H1 (cell line): ENCODE measurements at regions not wholly inside any gene's neighbourhood (a gene's known extent, or its start where the extent isn't known, plus 50 kb on each side); places are given as distances from the start of the nearest gene placed in this dataset.
A peak's percentile ranks its signal among the peaks of the same experiment; 100 is the strongest.

Source experiments
- CTCF ChIP-seq, 3 experiments: IDR thresholded peaks; 1 replicate in 2 of 3; 2 replicates in 1 of 3; pipeline versions ENCODE4 v1.5.1 to v1.6.1; 2011; ENCODE audit warnings: low read length in 3 of 3, mild to moderate bottlenecking in 3 of 3, inconsistent platforms in 2 of 3, low read depth in 1 of 3, moderate library complexity in 1 of 3; ENCODE audit not compliant: insufficient read depth in 1 of 3; ENCODE audit errors: control extremely low read depth in 1 of 3
- EGR1 ChIP-seq: IDR thresholded peaks from 2 replicates; pipeline ENCODE4 v1.6.1; 2011; ENCODE audit warnings: low read depth, low read length, borderline replicate concordance
- HDAC6 ChIP-seq: IDR thresholded peaks from one replicate; pipeline ENCODE4 v1.7.1; 2012; ENCODE audit warnings: low read depth, mild to moderate bottlenecking, inconsistent platforms, low read length, moderate library complexity
- JUND ChIP-seq: IDR thresholded peaks from 2 replicates; pipeline ENCODE4 v1.6.1; 2011; ENCODE audit warnings: mild to moderate bottlenecking, improper control_type of control experiment, low read length
- RAD21 ChIP-seq, 2 experiments: IDR thresholded peaks in 1 of 2; conservative IDR thresholded peaks in 1 of 2; 2 replicates each; pipeline ENCODE4 v1.6.1; 2011; ENCODE audit warnings: low read depth in 2 of 2, low read length in 2 of 2, improper control_type of control experiment in 1 of 2, inconsistent platforms in 1 of 2, mild to moderate bottlenecking in 1 of 2, moderate library complexity in 1 of 2
- RBBP5 ChIP-seq: IDR thresholded peaks from 2 replicates; pipeline ENCODE4 v1.7.1; 2012; ENCODE audit warnings: low read depth, mild to moderate bottlenecking, inconsistent platforms, low read length, moderate library complexity, borderline replicate concordance
- RXRA ChIP-seq: IDR thresholded peaks from 2 replicates; pipeline ENCODE4 v1.6.1; 2011; ENCODE audit warnings: low read depth, mild to moderate bottlenecking, low read length, moderate library complexity; ENCODE audit not compliant: insufficient read depth
- SIRT6 ChIP-seq: IDR thresholded peaks from one replicate; pipeline ENCODE4 v1.7.1; 2012; ENCODE audit warnings: low read length, inconsistent platforms
- TAF7 ChIP-seq: optimal IDR thresholded peaks from 2 replicates; pipeline ENCODE3; 2011; ENCODE audit warnings: low read depth, mild to moderate bottlenecking, inconsistent platforms, low read length, moderate library complexity, borderline replicate concordance

GRCh38 chr10:9331583-9332008, 1277.1 kb downstream of the GATA3 start (continued):
- TF ChIP-seq RAD21 (IDR thresholded peaks at IDR 0.05 in 1 of 2, conservative IDR thresholded peaks at IDR 0.05 in 1 of 2; ENCODE audit: low read depth in 2 of 2, low read length in 2 of 2) (peak; percentile 76 to 79), RBBP5 (no peak), SIRT6 (no peak), JUND (no peak), EGR1 (no peak), RXRA (no peak), TAF7 (no peak), CTCF (IDR thresholded peaks at IDR 0.05; ENCODE audit: control extremely low read depth in 1 of 3, insufficient read depth in 1 of 3, low read depth in 1 of 3, low read length in 3 of 3) (peak in 2 of 3 experiments; percentile 36 to 52; a peak in 2 of 4 replicates), HDAC6 (no peak)
